ENCODE measurements at regions not wholly inside any gene's neighbourhood (a gene's known extent, or its start where the extent isn't known, plus 50 kb on each side); places are given as distances from the start of the nearest gene placed in this dataset.

GRCh38 chr6:170073846-170074245 is 217.0 kb downstream of the DLL1 start:
- DNase-seq (no peak), ATAC-seq (no peak)
- H3K4me1 ChIP-seq = no peaks in the 10 kb centered on the region
- no peak overlapping the region for H3K4me3 ChIP-seq
- TF ChIP-seq CTCF (IDR thresholded peaks at IDR 0.05) = no peak
- no peaks in the 10 kb centered on the region for H3K27me3 ChIP-seq
- intact Hi-C loops (cut with DNase I) = no loop called here
- no peaks in the 10 kb centered on the region for H3K9me3 ChIP-seq
- no peak overlapping the region for H3K27ac ChIP-seq
- H3K36me3 ChIP-seq = no peaks in the 10 kb centered on the region

- H3K27me3 ChIP-seq = no peaks in the 10 kb centered on the region
- no peak overlapping the region for H3K27ac ChIP-seq
- TF ChIP-seq CTCF (IDR thresholded peaks at IDR 0.05) = no peak
- DNase-seq (no peak), ATAC-seq (no peak)
- H3K36me3 ChIP-seq = no peaks in the 10 kb centered on the region
- H3K9me3 ChIP-seq = no peaks in the 10 kb centered on the region
- no peaks in the 10 kb centered on the region for H3K4me1 ChIP-seq
- no peak overlapping the region for H3K4me3 ChIP-seq
- intact Hi-C loops (cut with DNase I) = no loop called here
These were observed 218.6 kb downstream of the DLL1 start for GRCh38 chr6:170072246-170072645.

GRCh38 chr6:170069611-170070010 is 221.3 kb downstream of the DLL1 start:
- TF ChIP-seq CTCF (IDR thresholded peaks at IDR 0.05) = no peak
- DNase-seq (no peak), ATAC-seq (no peak)
- no peak overlapping the region for H3K27ac ChIP-seq
- no peaks in the 10 kb centered on the region for H3K36me3 ChIP-seq
- no peaks in the 10 kb centered on the region for H3K9me3 ChIP-seq
- no peak overlapping the region for H3K4me3 ChIP-seq
- H3K27me3 ChIP-seq = no peaks in the 10 kb centered on the region
- no peaks in the 10 kb centered on the region for H3K4me1 ChIP-seq
- intact Hi-C loops (cut with DNase I) = no loop called here

GRCh38 chr6:170068496-170068895 is 222.4 kb downstream of the DLL1 start:
- intact Hi-C loops (cut with DNase I) = no loop called here
- Histone ChIP-seq H3K27ac (no peak overlapping the region), H3K36me3 (no peaks in the 10 kb centered on the region), H3K27me3 (no peaks in the 10 kb centered on the region), H3K4me3 (no peak overlapping the region), H3K9me3 (no peaks in the 10 kb centered on the region), H3K4me1 (no peaks in the 10 kb centered on the region)
- no peak for TF ChIP-seq CTCF (IDR thresholded peaks at IDR 0.05)
- peak; percentile 15 for ATAC-seq
- peak; percentile 48 for DNase-seq

GRCh38 chr6:170067923-170068360 is 222.9 kb downstream of the DLL1 start:
- Histone ChIP-seq H3K4me3 (no peak overlapping the region), H3K36me3 (no peaks in the 10 kb centered on the region), H3K4me1 (no peaks in the 10 kb centered on the region), H3K27me3 (no peaks in the 10 kb centered on the region), H3K9me3 (no peaks in the 10 kb centered on the region), H3K27ac (no peak overlapping the region)
- ATAC-seq (peak; percentile 48), DNase-seq (peak; percentile 56)
- intact Hi-C loops (cut with DNase I) = no loop called here
- TF ChIP-seq CTCF (IDR thresholded peaks at IDR 0.05) = no peak

GRCh38 chr6:170067181-170067641 is 223.7 kb downstream of the DLL1 start:
- no peaks in the 10 kb centered on the region for H3K9me3 ChIP-seq
- TF ChIP-seq CTCF (IDR thresholded peaks at IDR 0.05) = no peak
- no peak overlapping the region for H3K4me3 ChIP-seq
- DNase-seq = no peak
- intact Hi-C loops (cut with DNase I) = no loop called here
- H3K4me1 ChIP-seq = no peaks in the 10 kb centered on the region
- ATAC-seq = peak; percentile 30
- no peaks in the 10 kb centered on the region for H3K36me3 ChIP-seq
- H3K27me3 ChIP-seq = no peaks in the 10 kb centered on the region
- H3K27ac ChIP-seq = no peak overlapping the region

Data from upper lobe of right lung (tissue), 1 donor.